Mucosa of rectum (tissue), 2 donors: ENCODE measurements at regions not wholly inside any gene's neighbourhood (a gene's known extent, or its start where the extent isn't known, plus 50 kb on each side); places are given as distances from the start of the nearest gene placed in this dataset.

ENCODE experiments used
- H3K27ac ChIP-seq, 2 donors: one replicate each; pipeline ENCODE4 v1.7.0; 2013; ENCODE audit warnings: inconsistent platforms in 2 of 2, low read depth in 2 of 2, low read length in 2 of 2
- H3K27me3 ChIP-seq, 2 donors: one replicate each; pipeline ENCODE4 v1.7.0; 2013; ENCODE audit warnings: low read length in 2 of 2; ENCODE audit not compliant: control insufficient read depth in 2 of 2, insufficient read depth in 2 of 2
- H3K36me3 ChIP-seq, 2 donors: one replicate each; pipeline ENCODE4 v1.7.0; 2013; ENCODE audit warnings: low read length in 2 of 2; ENCODE audit not compliant: control insufficient read depth in 2 of 2, insufficient read depth in 2 of 2
- H3K4me1 ChIP-seq, 2 donors: one replicate each; pipeline ENCODE4 v1.7.0; 2013; ENCODE audit warnings: low read length in 2 of 2, mild to moderate bottlenecking in 1 of 2; ENCODE audit not compliant: control insufficient read depth in 2 of 2, insufficient read depth in 2 of 2
- H3K4me3 ChIP-seq, 2 donors: one replicate each; pipeline ENCODE4 v1.7.0; 2013; ENCODE audit warnings: low read length in 2 of 2
- H3K9ac ChIP-seq, 2 donors: one replicate each; pipeline ENCODE4 v1.7.0; 2013; ENCODE audit warnings: low read length in 2 of 2, low read depth in 1 of 2, mild to moderate bottlenecking in 1 of 2
- H3K9me3 ChIP-seq, 2 donors: one replicate each; pipeline ENCODE4 v1.7.0; 2013; ENCODE audit warnings: low read length in 2 of 2; ENCODE audit not compliant: control insufficient read depth in 2 of 2
- donor health status: healthy.
- donor health status: Normal muscosa, but diverticular disease.

- no peaks in the 10 kb centered on the region for H3K36me3 ChIP-seq
Observed at GRCh38 chr12:111201495-111202236, 167.2 kb downstream of the PHETA1 start.

GRCh38 chr12:111201036-111201435 is 167.9 kb downstream of the PHETA1 start:
- Histone ChIP-seq H3K36me3 (no peaks in the 10 kb centered on the region), H3K9ac (no peak overlapping the region), H3K9me3 (no peaks in the 10 kb centered on the region), H3K27me3 (peaks cover 0 to 2% of the 10 kb centered on the region in 2 donors), H3K4me3 (no peak overlapping the region), H3K27ac (no peak overlapping the region), H3K4me1 (no peaks in the 10 kb centered on the region)

More at GRCh38 chr12:111201495-111202236, 167.2 kb downstream of the PHETA1 start:
- no peak overlapping the region for H3K4me3 ChIP-seq
- no peak overlapping the region for H3K27ac ChIP-seq
- no peaks in the 10 kb centered on the region for H3K4me1 ChIP-seq
- H3K9me3 ChIP-seq = no peaks in the 10 kb centered on the region
- H3K9ac ChIP-seq = no peak overlapping the region
- peaks cover 0 to 2% of the 10 kb centered on the region in 2 donors for H3K27me3 ChIP-seq

- H3K36me3 ChIP-seq = no peaks in the 10 kb centered on the region
- no peaks in the 10 kb centered on the region for H3K9me3 ChIP-seq
- H3K9ac ChIP-seq = no peak overlapping the region
- H3K4me1 ChIP-seq = no peaks in the 10 kb centered on the region
- H3K27me3 ChIP-seq = peaks cover 0 to 2% of the 10 kb centered on the region in 2 donors
- no peak overlapping the region for H3K27ac ChIP-seq
- no peak overlapping the region for H3K4me3 ChIP-seq
Observed at GRCh38 chr12:111197376-111197944, 171.4 kb downstream of the PHETA1 start.

- Histone ChIP-seq H3K9ac (no peak overlapping the region), H3K36me3 (no peaks in the 10 kb centered on the region), H3K27ac (no peak overlapping the region), H3K9me3 (no peaks in the 10 kb centered on the region), H3K4me1 (no peaks in the 10 kb centered on the region), H3K27me3 (no peaks in the 10 kb centered on the region), H3K4me3 (no peak overlapping the region)
Observed at GRCh38 chr12:111196532-111196931, 172.4 kb downstream of the PHETA1 start.

- no peak overlapping the region for H3K27ac ChIP-seq
- H3K9ac ChIP-seq = no peak overlapping the region
- H3K4me1 ChIP-seq = no peaks in the 10 kb centered on the region
- no peaks in the 10 kb centered on the region for H3K27me3 ChIP-seq
- no peaks in the 10 kb centered on the region for H3K36me3 ChIP-seq
- no peak overlapping the region for H3K4me3 ChIP-seq
- H3K9me3 ChIP-seq = no peaks in the 10 kb centered on the region
Observed at GRCh38 chr12:111195316-111195715, 173.6 kb downstream of the PHETA1 start.

- Histone ChIP-seq H3K9me3 (no peaks in the 10 kb centered on the region), H3K36me3 (no peaks in the 10 kb centered on the region), H3K9ac (no peak overlapping the region), H3K4me3 (no peak overlapping the region), H3K4me1 (no peaks in the 10 kb centered on the region), H3K27me3 (no peaks in the 10 kb centered on the region), H3K27ac (no peak overlapping the region)
Observed at GRCh38 chr12:111194703-111195051, 174.2 kb downstream of the PHETA1 start.

- no peak overlapping the region for H3K9ac ChIP-seq
- H3K27me3 ChIP-seq = no peaks in the 10 kb centered on the region
Observed at GRCh38 chr12:111193977-111194702, 174.8 kb downstream of the PHETA1 start.

GRCh38 chr12:111193496-111193895 is 175.4 kb downstream of the PHETA1 start:
- no peaks in the 10 kb centered on the region for H3K36me3 ChIP-seq
- H3K4me3 ChIP-seq = no peak overlapping the region
- no peak overlapping the region for H3K9ac ChIP-seq
- H3K9me3 ChIP-seq = no peaks in the 10 kb centered on the region
- H3K4me1 ChIP-seq = no peaks in the 10 kb centered on the region
- no peak overlapping the region for H3K27ac ChIP-seq
- H3K27me3 ChIP-seq = no peaks in the 10 kb centered on the region

More at GRCh38 chr12:111193977-111194702, 174.8 kb downstream of the PHETA1 start:
- H3K4me3 ChIP-seq = no peak overlapping the region
- H3K27ac ChIP-seq = no peak overlapping the region
- H3K36me3 ChIP-seq = no peaks in the 10 kb centered on the region
- H3K9me3 ChIP-seq = no peaks in the 10 kb centered on the region
- no peaks in the 10 kb centered on the region for H3K4me1 ChIP-seq

- no peaks in the 10 kb centered on the region for H3K36me3 ChIP-seq
- H3K9ac ChIP-seq = no peak overlapping the region
- no peak overlapping the region for H3K4me3 ChIP-seq
- H3K27me3 ChIP-seq = no peaks in the 10 kb centered on the region
- no peak overlapping the region for H3K27ac ChIP-seq
- no peaks in the 10 kb centered on the region for H3K4me1 ChIP-seq
- H3K9me3 ChIP-seq = no peaks in the 10 kb centered on the region
Observed at GRCh38 chr12:111193067-111193466, 175.8 kb downstream of the PHETA1 start.

GRCh38 chr12:111192647-111193046 is 176.2 kb downstream of the PHETA1 start:
- no peaks in the 10 kb centered on the region for H3K27me3 ChIP-seq
- no peak overlapping the region for H3K27ac ChIP-seq
- H3K4me1 ChIP-seq = no peaks in the 10 kb centered on the region
- H3K9ac ChIP-seq = no peak overlapping the region
- H3K9me3 ChIP-seq = no peaks in the 10 kb centered on the region
- no peaks in the 10 kb centered on the region for H3K36me3 ChIP-seq
- H3K4me3 ChIP-seq = no peak overlapping the region
